A673 (cell line): ENCODE measurements at regions not wholly inside any gene's neighbourhood (a gene's known extent, or its start where the extent isn't known, plus 50 kb on each side); places are given as distances from the start of the nearest gene placed in this dataset.

Experiments used
- BruUV-seq: library from RNA; stranded (reverse); fragments of 400-500 nt; replicated peaks from 2 replicates; lab custom pipeline; 2021; lab: Mats Ljungman, UMichigan
- CTCF ChIA-PET: fragments of 300-600 bp; sonication (Branson Sonifier 250); formaldehyde crosslinking; loops from one replicate; lab custom pipeline; 2022; ENCODE audit warnings: antibody characterized with exemption; lab: Charles Lee
- POLR2A ChIA-PET: fragments of 300-600 bp; sonication (Branson Sonifier 250); formaldehyde crosslinking; loops from one replicate; lab custom pipeline; 2022; ENCODE audit warnings: antibody characterized with exemption; ENCODE audit not compliant: low non-redundant PET; lab: Charles Lee
- DNase-seq: peaks from one replicate; pipeline ENCODE4 v3.0.0-alpha.2; 2015; ENCODE audit warnings: low spot score
- H3K27ac ChIP-seq: fragments of 200-600 bp; sonication (generic); 2 replicates; pipeline ENCODE4 v1.5.1; 2016; ENCODE audit warnings: mixed run types, low read depth, mild to moderate bottlenecking, mixed read lengths, antibody characterized with exemption, low read length; ENCODE audit not compliant: poor library complexity, severe bottlenecking
- H3K27me3 ChIP-seq: fragments of 200-600 bp; sonication (generic); replicated peaks from 2 replicates; pipeline ENCODE4 v1.6.1; 2017; ENCODE audit warnings: mixed run types, low read depth, mild to moderate bottlenecking, mixed read lengths, antibody characterized with exemption, low read length; ENCODE audit not compliant: insufficient read depth, poor library complexity
- H3K36me3 ChIP-seq: fragments of 200-600 bp; sonication (generic); 2 replicates; pipeline ENCODE4 v1.6.1; 2016; ENCODE audit warnings: mixed run types, mild to moderate bottlenecking, mixed read lengths, antibody characterized with exemption, low read length; ENCODE audit not compliant: insufficient read depth, poor library complexity, severe bottlenecking
- H3K4me1 ChIP-seq: fragments of 200-600 bp; sonication (generic); 2 replicates; pipeline ENCODE4 v1.6.1; 2017; ENCODE audit warnings: mixed run types, mild to moderate bottlenecking, mixed read lengths, antibody characterized with exemption, low read length; ENCODE audit not compliant: insufficient read depth, poor library complexity, severe bottlenecking
- H3K4me3 ChIP-seq: fragments of 200-600 bp; sonication (generic); 2 replicates; pipeline ENCODE4 v1.5.1; 2016; ENCODE audit warnings: low read depth, mixed run types, mild to moderate bottlenecking, mixed read lengths, low read length; ENCODE audit not compliant: poor library complexity, severe bottlenecking
- H3K9me3 ChIP-seq: fragments of 200-600 bp; sonication (generic); 2 replicates; pipeline ENCODE4 v1.6.1; 2016; ENCODE audit warnings: mixed run types, low read depth, mild to moderate bottlenecking, mixed read lengths, antibody characterized with exemption, low read length; ENCODE audit not compliant: poor library complexity, severe bottlenecking
- CTCF ChIP-seq: fragments of 300-800, 200-600 bp; sonication (generic); conservative IDR thresholded peaks from 2 replicates; pipeline ENCODE4 v1.5.1; 2017; ENCODE audit warnings: low read depth, mild to moderate bottlenecking, antibody characterized with exemption, low read length, moderate library complexity, mixed read lengths
- EZH2 ChIP-seq: fragments of 200-600 bp; sonication (generic); IDR thresholded peaks from 2 replicates; pipeline ENCODE4 v1.6.1; 2017; ENCODE audit warnings: borderline replicate concordance, low read depth, mild to moderate bottlenecking, mixed read lengths, antibody characterized with exemption, low read length; ENCODE audit not compliant: poor library complexity, severe bottlenecking
- intact Hi-C: fragments of 100-400 bp; cut with micrococcal nuclease; formaldehyde crosslinking; loops from one replicate; pipeline ENCODE4 v1.10.0; 2022; ENCODE audit not compliant: unreplicated experiment

GRCh38 chr6:44650495-44650894 is 263.0 kb downstream of the CDC5L start:
- ChIA-PET POLR2A (no interaction called here), CTCF (no interaction called here)

GRCh38 chr6:44650947-44651346 is 263.4 kb downstream of the CDC5L start:
- ChIA-PET CTCF (no interaction called here), POLR2A (no interaction called here)
- Histone ChIP-seq H3K9me3 (no peaks in the 10 kb centered on the region), H3K27me3 (no peaks in the 10 kb centered on the region), H3K27ac (no peak overlapping the region), H3K36me3 (no peaks in the 10 kb centered on the region), H3K4me3 (no peak overlapping the region), H3K4me1 (no peaks in the 10 kb centered on the region)
- DNase-seq = no peak
- TF ChIP-seq CTCF = no peak
- TF ChIP-seq EZH2 = no peak
- BruUV-seq = no TSS peak
- intact Hi-C loops = loop anchor here (10.0 kb wide), 1 partner anchor 764 kb away; no protein-coding TSS in a partner anchor

More at GRCh38 chr6:44650495-44650894, 263.0 kb downstream of the CDC5L start:
- TF ChIP-seq EZH2 (no peak), CTCF (no peak)
- BruUV-seq = no TSS peak
- Histone ChIP-seq H3K9me3 (no peaks in the 10 kb centered on the region), H3K4me3 (no peak overlapping the region), H3K4me1 (no peaks in the 10 kb centered on the region), H3K27ac (no peak overlapping the region), H3K27me3 (no peaks in the 10 kb centered on the region), H3K36me3 (no peaks in the 10 kb centered on the region)
- intact Hi-C loops = loop anchor here (10.0 kb wide), 1 partner anchor 764 kb away; no protein-coding TSS in a partner anchor
- DNase-seq = no peak

GRCh38 chr6:44651604-44652003 is 264.1 kb downstream of the CDC5L start:
- Histone ChIP-seq H3K4me3 (no peak overlapping the region), H3K36me3 (no peaks in the 10 kb centered on the region), H3K27me3 (no peaks in the 10 kb centered on the region), H3K27ac (no peak overlapping the region), H3K9me3 (no peaks in the 10 kb centered on the region), H3K4me1 (no peaks in the 10 kb centered on the region)
- CTCF ChIA-PET = no interaction called here
- DNase-seq = no peak
- intact Hi-C loops = loop anchor here (10.0 kb wide), 1 partner anchor 763 kb away; no protein-coding TSS in a partner anchor
- no TSS peak for BruUV-seq
- POLR2A ChIA-PET = no interaction called here
- TF ChIP-seq EZH2 = no peak
- TF ChIP-seq CTCF = no peak
